ENCODE measurements at regions not wholly inside any gene's neighbourhood (a gene's known extent, or its start where the extent isn't known, plus 50 kb on each side); places are given as distances from the start of the nearest gene placed in this dataset.

GRCh38 chr10:123608047-123608446 is 58.1 kb upstream of the GPR26 start:
- TF ChIP-seq CTCF (conservative IDR thresholded peaks at IDR 0.05; ENCODE audit: low read length) (no peak), EZH2phosphoT487 (IDR thresholded peaks at IDR 0.05; ENCODE audit: borderline replicate concordance) (no peak)
